MV-4-11 (cell line): ENCODE measurements at regions not wholly inside any gene's neighbourhood (a gene's known extent, or its start where the extent isn't known, plus 50 kb on each side); places are given as distances from the start of the nearest gene placed in this dataset.

Experiments
- DNase-seq: peaks from one replicate; lab custom pipeline; 2025; lab: John Stamatoyannopoulos, UW

DNA sequence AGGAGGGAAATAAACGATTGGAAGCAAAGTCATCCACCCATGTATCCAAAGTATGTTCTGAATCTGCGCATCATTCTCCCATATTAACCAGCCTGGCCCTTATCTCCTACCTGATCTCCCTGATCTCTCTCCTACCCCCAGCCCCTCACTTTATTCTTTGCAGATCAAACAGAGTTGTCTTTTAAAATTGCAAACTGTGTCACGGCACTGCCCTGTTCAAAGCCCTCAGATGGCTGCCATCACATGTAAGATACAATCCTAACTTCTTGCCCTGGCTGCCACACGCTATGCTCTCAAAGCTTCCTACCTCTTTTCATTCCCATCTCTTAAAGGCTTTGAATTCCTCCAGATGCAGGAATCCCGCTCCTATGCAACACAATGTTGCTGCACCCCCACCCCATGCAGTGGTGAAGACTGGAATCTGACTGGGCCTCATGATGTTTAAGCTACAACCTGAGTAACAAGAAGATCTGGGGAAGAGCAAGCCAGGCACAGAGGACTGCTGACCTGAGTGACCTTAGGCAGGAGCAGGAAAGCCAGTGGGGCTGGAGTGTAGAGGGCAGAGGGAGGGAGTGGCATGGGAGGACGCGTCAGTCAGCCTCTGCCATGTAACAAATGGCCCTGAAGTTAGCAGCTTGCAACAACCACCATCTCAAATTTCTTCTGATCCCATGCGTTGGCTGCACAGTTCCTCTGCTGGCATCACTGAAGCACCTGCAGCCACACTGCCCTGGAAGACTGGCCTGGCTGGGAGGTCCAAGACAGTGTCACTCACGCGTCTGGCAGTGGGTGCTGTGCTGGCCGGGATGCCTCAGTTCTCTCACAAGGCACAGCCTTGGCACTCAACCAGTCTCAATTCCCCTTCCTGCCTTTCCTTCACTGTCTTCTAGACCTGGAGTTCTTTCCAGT, 382.8 kb downstream of the BCL11B start:
- DNase-seq, result no peak

DNA sequence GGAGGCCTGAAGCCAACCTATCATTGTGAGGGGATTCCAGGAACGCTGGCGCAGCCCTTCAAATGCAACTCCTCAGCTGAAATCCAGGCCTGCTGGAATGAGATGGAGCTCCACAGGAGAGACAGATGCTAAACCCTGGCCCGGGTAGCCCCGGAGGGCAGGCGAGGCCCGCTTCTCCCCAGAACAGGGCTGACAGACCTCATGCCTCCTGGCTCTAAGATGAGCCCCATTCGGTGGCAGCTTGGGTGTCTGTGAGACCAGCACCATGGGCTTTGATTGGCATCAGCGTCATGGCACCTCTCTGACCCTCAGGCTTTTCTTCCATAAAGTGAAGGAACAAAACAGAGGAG, 382.2 kb downstream of the BCL11B start:
- no peak for DNase-seq

DNA sequence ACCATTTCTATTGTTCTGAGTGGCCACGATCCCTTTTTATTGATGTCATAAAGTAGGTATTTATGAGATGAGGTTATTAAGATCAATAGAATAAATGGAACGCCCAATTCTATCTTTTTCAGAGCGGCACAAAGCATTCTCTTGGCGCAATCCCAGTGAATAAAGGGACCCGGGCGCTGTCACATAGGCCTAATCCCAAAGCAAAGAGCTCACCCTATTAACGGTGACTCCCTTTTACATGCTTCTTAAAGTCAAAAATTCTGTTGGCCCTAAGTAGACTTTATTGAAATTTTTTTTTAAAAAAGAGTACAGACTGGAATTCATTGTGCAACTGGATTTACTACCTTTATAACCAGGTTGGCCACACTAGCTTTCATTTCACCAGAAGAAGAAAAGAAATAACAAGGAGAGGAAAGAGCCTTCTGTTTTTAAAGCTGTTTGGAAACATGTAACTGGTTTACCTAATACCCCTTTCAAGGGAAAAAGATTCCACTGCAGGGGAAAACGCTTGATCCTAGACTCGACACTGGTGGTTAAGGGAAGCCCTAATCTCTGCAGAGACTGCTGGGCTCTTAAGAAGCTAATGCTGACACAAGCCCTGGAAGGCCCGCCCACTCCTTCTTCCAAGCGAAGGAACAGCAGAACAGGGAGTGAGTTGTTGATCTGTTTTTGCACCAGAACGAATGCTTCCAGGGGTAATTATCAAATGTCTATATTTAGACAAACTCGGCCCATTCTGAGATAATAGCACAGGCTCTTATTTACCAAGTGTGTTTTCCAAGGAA, 381.2 kb downstream of the BCL11B start:
- DNase-seq, result no peak

DNA sequence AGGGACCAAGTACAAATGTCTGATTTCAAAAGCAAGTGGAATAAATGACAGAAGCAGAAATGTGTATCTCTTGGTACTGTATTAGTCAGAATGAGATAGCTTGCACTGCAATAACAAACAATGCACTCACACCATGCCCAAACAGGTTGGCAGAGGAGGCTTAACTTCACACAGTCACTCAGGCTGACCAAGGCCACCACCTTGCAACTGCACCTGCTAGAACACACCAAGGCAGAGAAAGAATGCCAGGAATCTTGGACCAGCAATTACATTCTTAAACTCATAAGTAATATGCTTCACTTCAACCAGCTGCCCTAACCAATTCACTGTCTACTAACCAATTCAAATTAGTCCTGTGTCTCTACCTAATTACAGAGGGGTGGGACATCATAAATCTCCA, 378.3 kb downstream of the BCL11B start:
- DNase-seq, result no peak

DNA sequence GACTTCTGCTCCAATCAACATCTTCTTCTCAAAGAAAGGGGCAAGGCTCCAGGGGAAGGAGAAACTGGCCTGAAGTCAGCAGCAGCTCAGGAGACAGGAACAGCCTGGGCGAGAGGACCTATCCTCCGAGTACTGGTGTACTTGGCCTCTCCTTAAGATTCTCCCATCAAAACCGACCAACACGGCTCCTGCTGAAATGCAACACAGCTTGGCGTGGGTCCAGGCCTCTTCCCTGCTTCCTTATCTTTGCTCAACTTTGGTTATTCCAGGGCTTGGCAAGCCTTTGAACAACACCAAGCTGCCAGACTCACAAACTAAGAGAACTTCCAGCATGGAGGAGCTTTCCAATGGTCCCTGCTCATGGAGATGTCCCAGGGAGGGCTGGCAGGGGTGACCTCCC, 377.4 kb downstream of the BCL11B start:
- no peak for DNase-seq

DNA sequence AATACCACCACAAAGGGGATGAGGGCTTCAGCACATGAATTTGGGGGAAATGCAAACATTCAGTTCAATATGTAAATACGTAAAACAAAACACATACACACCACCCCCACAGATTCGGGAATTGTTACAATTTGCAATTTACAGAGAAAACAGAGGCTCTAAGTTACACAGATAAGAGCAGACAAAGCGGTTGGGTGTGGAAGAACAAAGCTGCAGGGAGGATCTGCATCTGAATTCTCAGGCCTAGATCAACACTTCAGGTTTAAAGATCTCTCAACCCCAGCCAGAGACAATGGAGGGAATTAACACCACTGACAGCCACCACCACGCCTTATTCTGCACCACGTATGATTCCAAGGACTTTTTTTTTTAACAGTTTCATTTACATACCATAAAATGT, 375.5 kb downstream of the BCL11B start:
- no peak for DNase-seq

DNA sequence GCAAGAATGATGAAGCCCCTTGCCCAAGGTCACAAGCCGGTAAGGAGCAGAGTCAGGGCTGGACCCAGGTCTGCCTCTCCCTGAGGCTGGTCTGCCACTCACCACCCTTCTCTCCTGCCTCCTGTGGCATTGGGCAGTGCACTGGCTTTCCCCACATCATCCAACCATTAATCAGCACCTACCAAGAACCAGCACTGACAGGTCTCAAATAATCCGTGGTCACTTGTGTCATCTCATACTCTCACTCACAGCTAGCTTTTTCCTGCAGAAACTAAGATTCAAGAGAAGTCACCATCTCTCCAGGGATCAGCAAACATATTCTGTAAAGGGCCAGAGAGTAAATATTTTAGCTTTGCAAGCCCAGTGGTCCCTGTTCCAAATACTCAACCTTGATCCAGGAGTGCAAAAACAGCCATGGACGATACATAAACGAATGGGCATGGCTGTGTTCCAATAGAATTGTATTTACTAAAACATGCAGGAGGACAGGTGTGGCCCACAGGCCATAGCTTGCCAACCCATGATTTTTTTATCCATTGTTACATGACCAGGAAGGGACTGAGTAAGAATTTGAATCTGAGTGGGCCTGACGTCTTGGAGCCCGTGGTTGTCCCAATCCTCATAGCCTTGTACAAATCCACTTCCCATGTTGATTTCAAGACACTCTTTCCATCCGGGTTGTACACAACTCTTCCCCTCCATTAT, 374.2 kb downstream of the BCL11B start:
- no peak for DNase-seq

DNA sequence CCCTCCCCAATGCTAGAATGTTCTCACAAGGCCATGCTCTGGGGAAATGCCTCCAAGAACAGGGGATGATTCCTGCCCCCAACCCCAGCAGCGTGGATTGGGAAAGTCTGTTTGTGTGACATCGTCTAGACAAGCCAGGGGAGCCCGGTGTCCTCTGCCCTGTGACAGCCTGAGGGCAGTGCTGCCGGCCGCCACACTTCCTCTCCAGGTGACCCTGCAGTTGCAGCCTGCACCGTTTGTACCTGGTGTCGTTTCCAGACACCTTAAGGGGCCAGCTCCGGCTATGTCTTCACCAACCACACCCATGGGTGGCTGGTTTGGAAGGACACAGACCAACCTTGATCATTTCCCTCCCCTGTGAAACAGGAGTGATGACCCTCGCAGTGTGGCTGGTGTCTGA, 372.6 kb downstream of the BCL11B start:
- no peak for DNase-seq

DNA sequence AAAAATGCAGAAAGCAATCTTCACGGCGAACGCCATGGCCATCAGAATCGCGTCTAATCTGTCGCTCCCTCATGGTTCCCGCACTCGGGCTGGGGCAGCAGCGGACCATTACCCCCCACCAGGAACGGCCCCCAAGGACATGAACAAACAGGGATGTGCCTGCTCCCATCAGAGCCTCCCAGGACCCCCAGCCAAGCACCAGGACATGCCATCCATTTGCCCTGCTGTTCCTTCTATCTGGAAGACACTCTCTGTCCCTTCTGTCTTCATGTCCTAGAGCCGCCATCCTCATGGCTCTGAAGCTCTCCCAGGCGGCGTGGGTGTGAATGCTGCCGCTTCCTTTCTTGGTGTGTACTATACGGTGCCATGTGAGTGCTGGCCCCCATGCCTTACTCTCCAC, 371.8 kb downstream of the BCL11B start:
- no peak for DNase-seq

DNA sequence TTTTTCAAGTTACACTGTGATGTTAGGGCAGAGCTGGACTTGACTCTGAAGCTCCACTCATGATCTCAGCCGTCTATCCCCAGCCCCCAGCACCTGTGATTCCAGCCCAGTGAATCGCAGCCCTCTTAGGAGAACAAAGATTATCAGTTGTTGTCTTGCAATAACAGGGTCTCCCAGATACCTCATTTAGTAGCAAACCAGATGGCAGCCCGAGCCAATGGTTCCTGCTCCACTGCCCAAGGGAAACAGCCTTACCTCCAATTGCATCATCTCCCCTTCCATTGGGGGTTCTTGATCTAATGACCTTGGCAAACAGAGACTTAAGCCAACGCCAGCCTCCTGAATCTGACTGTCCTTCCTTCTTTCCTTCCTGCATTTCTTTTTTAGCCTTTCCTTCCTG, 371.2 kb downstream of the BCL11B start:
- no peak for DNase-seq

DNA sequence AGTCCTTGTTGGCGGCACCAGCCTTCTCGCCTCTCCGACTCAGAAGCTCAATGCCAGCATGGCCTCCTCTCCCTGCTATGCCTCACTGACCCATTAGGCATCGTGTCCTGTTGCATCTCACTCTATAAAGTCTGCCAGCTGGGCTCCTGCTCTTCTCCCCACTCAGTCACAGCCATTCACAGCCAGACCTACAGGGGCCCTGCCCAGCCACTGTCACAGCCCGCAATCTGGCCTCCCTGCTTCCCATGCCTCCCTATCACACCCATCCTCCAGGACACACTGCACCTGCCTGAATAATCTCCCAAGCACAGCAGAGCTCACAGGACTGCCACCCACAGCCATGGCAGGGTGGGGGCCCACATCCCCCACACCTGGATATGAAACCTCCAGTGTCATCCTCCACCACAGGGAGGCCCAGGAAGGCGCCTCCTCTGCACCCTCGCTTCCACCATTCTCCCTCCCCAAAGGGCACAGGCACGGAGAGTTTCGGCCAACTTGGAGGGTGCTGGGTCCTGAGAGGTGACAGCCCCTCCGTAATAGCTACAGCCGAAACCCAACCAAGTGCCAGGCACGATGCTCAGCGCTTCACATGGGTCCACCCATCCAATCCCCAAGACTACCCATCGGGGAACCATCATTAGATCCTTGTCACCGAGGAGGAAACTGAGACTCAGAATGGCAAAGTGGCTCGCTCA, 370.3 kb downstream of the BCL11B start:
- no peak for DNase-seq

DNA sequence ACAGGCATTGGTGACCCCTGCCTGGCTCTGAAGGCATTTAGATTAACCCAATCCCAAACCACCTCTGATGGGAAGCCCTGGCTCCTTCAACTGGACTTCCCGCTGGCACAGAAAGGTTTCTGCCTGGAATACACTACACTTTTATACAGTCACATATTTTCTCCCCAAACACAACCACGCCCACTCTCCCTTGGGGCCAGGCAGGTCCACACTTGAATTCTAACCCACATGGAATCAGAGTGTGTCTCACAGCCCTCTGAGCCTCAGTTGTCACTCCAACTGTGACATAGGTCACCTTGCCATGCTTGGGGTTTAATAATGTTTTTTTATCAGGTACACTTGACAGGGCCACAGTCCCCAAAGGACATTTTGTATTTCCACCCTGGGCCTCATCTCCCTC, 368.6 kb downstream of the BCL11B start:
- DNase-seq, result no peak

DNA sequence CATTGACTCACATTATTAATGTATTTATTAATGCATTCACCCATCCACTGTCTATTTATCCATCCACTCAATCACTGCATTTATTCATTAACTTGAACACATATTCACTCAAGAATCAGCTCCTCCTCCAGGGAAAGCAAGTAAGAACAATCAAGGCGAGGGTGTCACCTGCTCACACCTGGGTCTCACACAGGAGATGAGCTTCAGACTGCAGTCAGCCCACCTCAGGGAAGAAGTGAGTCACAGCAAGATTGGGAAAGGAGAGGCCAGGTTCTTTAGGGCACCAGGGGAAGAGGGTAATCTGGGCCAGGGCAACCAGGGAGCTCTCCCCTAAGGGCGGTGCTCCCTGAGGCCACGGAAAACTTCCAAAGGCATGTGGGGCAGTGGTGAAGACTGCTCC, 367.3 kb downstream of the BCL11B start:
- DNase-seq, result no peak

DNA sequence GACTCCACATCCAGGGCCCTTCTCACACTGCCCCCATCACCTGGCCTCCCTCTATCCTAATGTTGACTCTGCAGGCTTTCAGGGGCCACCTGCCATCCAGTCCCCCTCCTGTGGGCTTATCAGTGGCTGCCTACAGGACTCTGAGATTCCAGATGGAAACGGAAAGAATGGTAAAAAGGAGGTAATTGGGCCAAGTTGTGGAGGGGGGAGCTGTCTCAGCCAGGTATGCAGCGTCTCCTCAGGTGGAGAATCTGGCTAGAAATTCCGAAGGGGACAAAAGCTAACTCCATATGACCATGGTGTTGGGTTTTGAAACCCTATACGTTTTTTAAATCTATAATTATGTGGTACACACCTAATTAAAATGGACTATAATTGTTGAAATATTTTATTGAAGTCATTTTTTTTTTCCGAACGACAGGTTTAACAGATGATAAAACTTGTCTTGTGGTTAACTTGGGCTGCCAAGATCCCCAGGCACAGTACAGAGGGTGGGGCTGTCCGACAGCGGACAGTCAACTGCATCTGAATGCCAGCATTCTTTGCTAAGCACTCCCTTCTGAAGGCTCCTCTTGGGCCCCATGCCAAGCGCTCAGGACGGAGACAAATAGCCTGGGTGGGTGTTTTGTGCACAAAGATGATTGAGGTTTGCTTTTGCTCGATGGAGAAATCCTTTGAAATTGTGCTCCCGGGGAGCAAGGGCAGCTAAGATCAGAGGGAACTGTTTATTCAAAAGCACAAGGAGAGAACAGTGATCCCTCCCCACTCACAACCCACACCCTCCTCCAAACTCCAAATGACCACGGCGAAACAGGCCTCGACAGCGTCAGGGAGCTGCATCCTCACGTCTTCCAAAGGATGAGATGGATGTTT, 365.6 kb downstream of the BCL11B start:
- no peak for DNase-seq

DNA sequence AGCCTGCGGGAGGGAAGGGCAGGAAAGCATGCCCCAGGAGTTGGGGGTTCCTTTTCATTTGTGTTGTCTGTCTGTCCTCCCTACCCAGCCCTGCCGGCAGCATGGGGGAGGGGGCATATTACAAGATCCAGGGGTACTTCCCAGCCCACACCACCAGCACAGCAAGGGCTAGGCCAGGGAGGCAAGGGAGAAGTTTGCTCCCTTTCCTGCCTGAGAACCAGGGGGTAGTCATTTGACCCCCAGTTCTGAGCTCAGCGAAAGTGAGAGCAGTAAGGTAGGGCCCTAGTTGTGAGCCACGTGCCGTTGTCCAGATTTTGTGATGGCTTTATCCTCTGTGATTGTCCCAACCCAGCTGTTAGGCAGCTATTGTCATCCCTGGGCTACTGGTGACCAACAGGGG, 364.7 kb downstream of the BCL11B start:
- no peak for DNase-seq

DNA sequence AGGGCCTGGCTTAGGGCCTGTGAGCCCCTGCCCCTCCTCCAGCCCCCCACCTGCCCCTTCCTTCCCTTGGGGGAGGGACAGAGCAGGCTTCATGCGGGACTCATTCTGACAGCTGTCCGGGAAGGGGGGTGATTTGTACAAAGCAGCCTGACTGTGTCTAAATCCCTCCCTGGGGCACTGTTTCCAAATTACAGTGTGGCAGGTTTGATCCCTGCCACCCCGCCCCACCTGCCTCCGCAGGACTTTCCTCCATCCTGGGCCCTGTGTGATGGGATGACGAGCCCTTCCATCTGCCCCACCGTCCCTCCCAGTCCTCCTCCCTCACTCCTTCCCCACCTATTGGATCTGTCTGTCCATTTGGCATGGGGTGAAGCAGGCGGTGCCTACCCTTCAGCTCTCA, 363.9 kb downstream of the BCL11B start:
- no peak for DNase-seq

DNA sequence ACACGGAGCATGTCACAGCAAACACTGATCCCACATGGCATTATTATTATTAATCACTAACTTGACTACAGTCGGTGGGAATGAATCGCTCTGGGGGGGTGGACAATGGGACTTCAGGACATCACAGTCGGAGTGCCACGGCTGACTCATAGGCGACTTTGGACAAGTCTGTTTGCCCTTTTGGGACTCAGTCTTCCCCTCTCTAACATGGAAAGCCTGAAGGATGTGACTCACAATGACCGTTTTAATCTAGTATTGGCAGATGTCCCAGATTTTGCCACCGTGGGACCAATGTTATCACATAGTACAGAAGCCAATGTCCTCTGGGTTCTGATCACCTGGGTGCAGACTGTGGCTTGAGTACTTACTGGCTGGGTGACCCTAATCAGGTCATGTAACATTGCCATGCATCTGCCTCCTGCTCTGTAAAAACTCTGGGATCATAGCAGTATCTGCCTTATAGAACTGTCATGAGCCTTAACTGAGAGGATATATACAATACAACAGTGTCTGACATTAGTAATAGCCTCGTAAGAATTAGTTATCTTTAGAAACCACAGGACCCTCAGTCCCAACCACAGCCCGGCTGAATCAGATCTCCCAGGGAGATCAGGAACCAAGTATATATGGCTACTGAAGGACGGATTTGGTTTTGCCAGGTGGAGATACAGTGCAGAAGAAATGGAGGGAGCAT, 362.6 kb downstream of the BCL11B start:
- peak; percentile 33 for DNase-seq

DNA sequence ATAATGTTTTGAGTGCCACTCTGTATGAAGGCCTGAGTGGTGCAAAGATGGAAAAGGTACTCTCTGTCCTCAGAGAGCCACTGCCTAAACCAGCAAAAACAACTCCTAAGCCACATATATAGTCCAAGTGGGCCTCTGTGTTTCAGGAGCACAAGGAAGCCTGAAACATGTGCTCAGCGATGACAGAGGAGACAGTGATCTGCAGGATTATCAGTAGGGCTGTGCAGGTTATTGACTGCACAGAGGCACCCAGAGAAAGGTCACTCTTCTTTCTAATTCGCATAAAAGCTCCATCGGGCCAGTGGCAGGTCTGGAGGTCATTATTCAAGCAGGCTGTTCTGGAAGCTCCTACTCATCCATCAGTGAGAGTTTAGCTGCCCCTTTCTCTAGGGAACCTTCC, 361.9 kb downstream of the BCL11B start:
- no peak for DNase-seq

DNA sequence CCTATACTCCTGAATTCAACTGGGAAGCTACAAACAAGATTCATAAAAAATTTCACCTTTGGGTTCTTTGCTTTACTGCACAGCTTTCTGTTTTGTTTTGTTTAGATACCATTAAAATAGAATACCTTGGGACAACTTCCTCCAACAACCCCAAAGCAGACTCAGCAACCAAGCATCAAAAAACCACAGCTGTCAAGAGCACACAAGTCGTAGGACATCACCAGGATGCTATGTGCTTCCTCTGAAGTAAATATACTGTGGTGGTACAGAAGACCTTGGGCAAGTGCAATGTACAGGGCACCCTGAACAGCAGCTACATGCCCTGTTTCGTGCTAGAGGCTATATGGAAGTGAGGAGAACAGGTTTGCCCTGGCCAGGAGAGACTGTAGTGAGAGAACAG, 359.3 kb downstream of the BCL11B start:
- peak; percentile 56 for DNase-seq

DNA sequence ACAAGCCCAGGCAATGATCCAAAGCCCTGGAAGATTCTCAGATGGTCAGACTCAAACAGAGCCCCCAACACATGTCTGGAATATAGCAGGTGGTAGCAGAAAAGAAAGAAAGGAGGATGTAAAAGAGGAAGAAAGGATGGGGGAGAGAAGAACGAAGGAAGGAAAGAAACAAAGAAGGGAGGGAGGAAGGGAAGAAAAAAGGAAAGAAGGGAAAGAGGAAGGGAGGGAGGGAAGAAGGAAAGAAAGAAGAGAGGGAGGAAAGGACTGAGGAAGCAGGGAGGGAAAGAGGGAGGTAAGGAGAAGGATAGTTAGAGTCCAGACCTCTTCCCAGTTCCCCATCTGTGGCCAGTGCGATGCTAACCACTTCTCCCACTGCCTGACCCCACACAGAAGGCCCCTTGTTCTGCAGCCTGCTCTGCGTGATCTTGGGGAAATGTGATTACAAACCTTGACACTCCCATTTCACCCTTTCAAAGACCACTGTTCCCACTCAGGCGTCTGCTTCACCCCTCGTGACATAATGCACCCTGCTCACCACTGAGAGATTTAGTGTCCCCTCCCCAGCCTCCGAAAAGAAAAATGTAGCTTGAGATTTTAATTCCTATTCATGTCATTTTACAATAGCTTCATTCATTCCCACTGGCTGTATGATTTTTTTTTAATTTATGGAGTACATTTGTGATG, 357.9 kb downstream of the BCL11B start:
- peak; percentile 49 for DNase-seq
